GM19328 (cell line): ENCODE measurements at regions not wholly inside any gene's neighbourhood (a gene's known extent, or its start where the extent isn't known, plus 50 kb on each side); places are given as distances from the start of the nearest gene placed in this dataset.
"Not testable (repeated sequence)": the region's sequence is repeated elsewhere in the genome, so short reads cannot be mapped to it uniquely, and the experiment has no call there.

Experiments used
- ATAC-seq: cut with Tn5 transposase; IDR thresholded peaks from one replicate; pipeline ENCODE4 v1.9.1; 2021; ENCODE audit warnings: mild to moderate bottlenecking, moderate library complexity; ENCODE audit not compliant: unreplicated experiment

GRCh38 chr14:71552809-71553208 lies 379.4 kb upstream of the RGS6 start:
- no peak for ATAC-seq

- ATAC-seq, result no peak
These were observed 378.4 kb upstream of the RGS6 start for GRCh38 chr14:71553779-71554178.

GRCh38 chr14:71554323-71554722 lies 377.9 kb upstream of the RGS6 start:
- ATAC-seq, result no peak

- peak; percentile 22 for ATAC-seq
These were observed 377.1 kb upstream of the RGS6 start for GRCh38 chr14:71554959-71555612.

GRCh38 chr14:71555654-71556559 lies 376.3 kb upstream of the RGS6 start:
- ATAC-seq, result peak; percentile 83

- no peak for ATAC-seq
These were observed 375.5 kb upstream of the RGS6 start for GRCh38 chr14:71556730-71557129.

GRCh38 chr14:71557351-71557750 lies 374.9 kb upstream of the RGS6 start:
- ATAC-seq, result no peak

- ATAC-seq, result not testable (repeated sequence)
These were observed 373.3 kb upstream of the RGS6 start for GRCh38 chr14:71558943-71559342.

GRCh38 chr14:71560751-71561150 lies 371.5 kb upstream of the RGS6 start:
- ATAC-seq, result no peak

GRCh38 chr14:71563492-71564153 lies 368.6 kb upstream of the RGS6 start:
- ATAC-seq, result no peak

GRCh38 chr14:71566276-71566675 lies 366.0 kb upstream of the RGS6 start:
- ATAC-seq, result no peak

GRCh38 chr14:71567499-71568133 lies 364.6 kb upstream of the RGS6 start:
- ATAC-seq, result not testable (repeated sequence)

- ATAC-seq, result no peak
These were observed 357.3 kb upstream of the RGS6 start for GRCh38 chr14:71574976-71575375.

- no peak for ATAC-seq
These were observed 355.8 kb upstream of the RGS6 start for GRCh38 chr14:71576472-71576871.

- ATAC-seq, result no peak
These were observed 352.9 kb upstream of the RGS6 start for GRCh38 chr14:71579331-71579730.

GRCh38 chr14:71582705-71583104 lies 349.5 kb upstream of the RGS6 start:
- ATAC-seq, result no peak

GRCh38 chr14:71583194-71583593 lies 349.0 kb upstream of the RGS6 start:
- no peak for ATAC-seq

- no peak for ATAC-seq
These were observed 348.5 kb upstream of the RGS6 start for GRCh38 chr14:71583705-71584104.

- ATAC-seq, result no peak
These were observed 346.9 kb upstream of the RGS6 start for GRCh38 chr14:71585361-71585760.

GRCh38 chr14:71586131-71586897 lies 345.9 kb upstream of the RGS6 start:
- no peak for ATAC-seq
